Dendritic cell treated with granulocyte-macrophage colony-stimulating factor and Interleukin-4, amounts not matched to agents 40 ng/mL and 50 ng/mL, for 4 days (primary cell): ENCODE measurements at regions not wholly inside any gene's neighbourhood (a gene's known extent, or its start where the extent isn't known, plus 50 kb on each side); places are given as distances from the start of the nearest gene placed in this dataset.
"Not testable (repeated sequence)": the region's sequence is repeated elsewhere in the genome, so short reads cannot be mapped to it uniquely, and the experiment has no call there.

Experiments
- H3K27ac Mint-ChIP-seq: one replicate; pipeline ENCODE4 v1.8.0; 2022; ENCODE audit warnings: mild to moderate bottlenecking, mixed read lengths
- H3K27me3 Mint-ChIP-seq: one replicate; pipeline ENCODE4 v1.8.0; 2022; ENCODE audit warnings: mild to moderate bottlenecking, mixed read lengths
- H3K36me3 Mint-ChIP-seq: one replicate; pipeline ENCODE4 v1.8.0; 2022; ENCODE audit warnings: low read depth, mixed read lengths
- H3K4me1 Mint-ChIP-seq: one replicate; pipeline ENCODE4 v1.8.0; 2022; ENCODE audit warnings: low read depth, mixed read lengths
- H3K4me3 Mint-ChIP-seq: one replicate; pipeline ENCODE4 v1.8.0; 2022; ENCODE audit warnings: mild to moderate bottlenecking, moderate library complexity, mixed read lengths
- H3K9me3 Mint-ChIP-seq: one replicate; pipeline ENCODE4 v1.8.0; 2022; ENCODE audit warnings: mixed read lengths
- intact Hi-C: fragments of 100-400 bp; cut with micrococcal nuclease; formaldehyde crosslinking; loops from one replicate; pipeline ENCODE4 v1.15.0; 2022

GRCh38 chr3:71940486-71940885, 155.5 kb upstream of the PROK2 start:
- intact Hi-C loops, result no loop called here
- peaks cover 69% of the 10 kb centered on the region for H3K27me3 Mint-ChIP-seq
- H3K27ac Mint-ChIP-seq, result no peak overlapping the region

GRCh38 chr3:71938081-71938480, 153.1 kb upstream of the PROK2 start:
- H3K9me3 Mint-ChIP-seq, H3K27ac Mint-ChIP-seq, H3K36me3 Mint-ChIP-seq, intact Hi-C loops, H3K4me3 Mint-ChIP-seq: not testable (repeated sequence)
- Mint-ChIP-seq H3K27me3 (peaks cover 72% of the 10 kb centered on the region), H3K4me1 (peaks cover 20% of the 10 kb centered on the region)

More at GRCh38 chr3:71940486-71940885, 155.5 kb upstream of the PROK2 start:
- Mint-ChIP-seq H3K4me3 (no peak overlapping the region), H3K36me3 (no peaks in the 10 kb centered on the region), H3K9me3 (no peaks in the 10 kb centered on the region), H3K4me1 (peaks cover 14% of the 10 kb centered on the region)

GRCh38 chr3:71936681-71937080, 151.7 kb upstream of the PROK2 start:
- H3K4me1 Mint-ChIP-seq, result peaks cover 12% of the 10 kb centered on the region
- intact Hi-C loops, result no loop called here
- H3K36me3 Mint-ChIP-seq, result no peaks in the 10 kb centered on the region
- peaks cover 73% of the 10 kb centered on the region for H3K27me3 Mint-ChIP-seq
- H3K9me3 Mint-ChIP-seq, result no peaks in the 10 kb centered on the region
- H3K27ac Mint-ChIP-seq, result no peak overlapping the region
- no peak overlapping the region for H3K4me3 Mint-ChIP-seq

- Mint-ChIP-seq H3K4me1 (peaks cover 16% of the 10 kb centered on the region), H3K4me3 (no peak overlapping the region), H3K36me3 (no peaks in the 10 kb centered on the region), H3K27ac (no peak overlapping the region), H3K27me3 (peaks cover 74% of the 10 kb centered on the region), H3K9me3 (no peaks in the 10 kb centered on the region)
- intact Hi-C loops, result no loop called here
These were observed 149.7 kb upstream of the PROK2 start for GRCh38 chr3:71934520-71935270.

- H3K9me3 Mint-ChIP-seq, result no peaks in the 10 kb centered on the region
- no peak overlapping the region for H3K27ac Mint-ChIP-seq
- no peak overlapping the region for H3K4me3 Mint-ChIP-seq
- H3K4me1 Mint-ChIP-seq, result peaks cover 11% of the 10 kb centered on the region
- H3K27me3 Mint-ChIP-seq, result peaks cover 77% of the 10 kb centered on the region
- no peaks in the 10 kb centered on the region for H3K36me3 Mint-ChIP-seq
- intact Hi-C loops, result no loop called here
These were observed 147.0 kb upstream of the PROK2 start for GRCh38 chr3:71931922-71932321.

GRCh38 chr3:71930056-71930991, 145.4 kb upstream of the PROK2 start:
- intact Hi-C loops, result no loop called here
- Mint-ChIP-seq H3K27me3 (peaks cover 79% of the 10 kb centered on the region), H3K4me3 (no peak overlapping the region), H3K27ac (no peak overlapping the region), H3K36me3 (no peaks in the 10 kb centered on the region), H3K9me3 (no peaks in the 10 kb centered on the region), H3K4me1 (peaks cover 11% of the 10 kb centered on the region)

- Mint-ChIP-seq H3K4me3 (no peak overlapping the region), H3K36me3 (no peaks in the 10 kb centered on the region), H3K27me3 (peaks cover 80% of the 10 kb centered on the region), H3K4me1 (peaks cover 5% of the 10 kb centered on the region), H3K27ac (no peak overlapping the region), H3K9me3 (no peaks in the 10 kb centered on the region)
- intact Hi-C loops, result no loop called here
These were observed 143.3 kb upstream of the PROK2 start for GRCh38 chr3:71928212-71928611.

- Mint-ChIP-seq H3K36me3 (no peaks in the 10 kb centered on the region), H3K4me3 (no peak overlapping the region), H3K9me3 (no peaks in the 10 kb centered on the region), H3K27me3 (peaks cover 79% of the 10 kb centered on the region), H3K27ac (no peak overlapping the region), H3K4me1 (peaks cover 5% of the 10 kb centered on the region)
- intact Hi-C loops, result no loop called here
These were observed 142.6 kb upstream of the PROK2 start for GRCh38 chr3:71927505-71928066.

GRCh38 chr3:71926616-71927015, 141.7 kb upstream of the PROK2 start:
- Mint-ChIP-seq H3K27me3 (peaks cover 80% of the 10 kb centered on the region), H3K27ac (no peak overlapping the region), H3K36me3 (no peaks in the 10 kb centered on the region), H3K4me1 (peaks cover 5% of the 10 kb centered on the region), H3K9me3 (no peaks in the 10 kb centered on the region), H3K4me3 (no peak overlapping the region)
- intact Hi-C loops, result no loop called here

GRCh38 chr3:71926262-71926600, 141.3 kb upstream of the PROK2 start:
- Mint-ChIP-seq H3K4me1 (peaks cover 5% of the 10 kb centered on the region), H3K27ac (no peak overlapping the region), H3K36me3 (no peaks in the 10 kb centered on the region), H3K4me3 (no peak overlapping the region), H3K27me3 (peaks cover 83% of the 10 kb centered on the region), H3K9me3 (no peaks in the 10 kb centered on the region)
- intact Hi-C loops, result no loop called here

- H3K27me3 Mint-ChIP-seq, result peaks cover 83% of the 10 kb centered on the region
These were observed 140.7 kb upstream of the PROK2 start for GRCh38 chr3:71925511-71926261.

GRCh38 chr3:71924721-71925120, 139.8 kb upstream of the PROK2 start:
- Mint-ChIP-seq H3K27ac (no peak overlapping the region), H3K9me3 (no peaks in the 10 kb centered on the region), H3K27me3 (peaks cover 83% of the 10 kb centered on the region), H3K36me3 (no peaks in the 10 kb centered on the region), H3K4me1 (no peaks in the 10 kb centered on the region), H3K4me3 (no peak overlapping the region)
- intact Hi-C loops, result no loop called here

More at GRCh38 chr3:71925511-71926261, 140.7 kb upstream of the PROK2 start:
- H3K27ac Mint-ChIP-seq, H3K4me3 Mint-ChIP-seq, intact Hi-C loops, H3K36me3 Mint-ChIP-seq, H3K4me1 Mint-ChIP-seq, H3K9me3 Mint-ChIP-seq: not testable (repeated sequence)

- intact Hi-C loops, result no loop called here
- peaks cover 92% of the 10 kb centered on the region for H3K27me3 Mint-ChIP-seq
- H3K4me3 Mint-ChIP-seq, result no peak overlapping the region
- H3K9me3 Mint-ChIP-seq, result no peaks in the 10 kb centered on the region
- no peak overlapping the region for H3K27ac Mint-ChIP-seq
- peaks cover 22% of the 10 kb centered on the region for H3K4me1 Mint-ChIP-seq
- no peaks in the 10 kb centered on the region for H3K36me3 Mint-ChIP-seq
These were observed 136.1 kb upstream of the PROK2 start for GRCh38 chr3:71921036-71921435.
